HCT116 (cell line): ENCODE measurements at regions not wholly inside any gene's neighbourhood (a gene's known extent, or its start where the extent isn't known, plus 50 kb on each side); places are given as distances from the start of the nearest gene placed in this dataset.

Source experiments
- ATAC-seq: fragments of 200-7000 bp; cut with Tn5 transposase; 2 replicates; pipeline ENCODE4 v1.9.1; 2020; ENCODE audit warnings: mild to moderate bottlenecking, moderate library complexity
- BruUV-seq: library from RNA; stranded (reverse); fragments of 400-500 nt; replicated peaks from 2 replicates; lab custom pipeline; 2021; lab: Mats Ljungman, UMichigan
- CTCF ChIA-PET: fragments of 300-600 bp; sonication (Branson Sonifier 250); formaldehyde crosslinking; loops from one replicate; lab custom pipeline; 2021; ENCODE audit warnings: antibody characterized with exemption; lab: Charles Lee
- POLR2A ChIA-PET: fragments of 300-600, 350-600 bp; sonication (Branson Sonifier 250); formaldehyde crosslinking; loops from one replicate; lab custom pipeline; 2021; ENCODE audit warnings: antibody characterized with exemption; lab: Charles Lee
- RAD21 ChIA-PET, 2 experiments: fragments of 300-600 bp; sonication (Branson Sonifier 250); formaldehyde crosslinking; loops; one replicate each; lab custom pipeline; 2023; ENCODE audit warnings: low total read pairs in 2 of 2; ENCODE audit not compliant: uncharacterized antibody in 2 of 2, unreplicated experiment in 2 of 2, low non-redundant PET in 1 of 2; lab: Charles Lee
- DNase-seq: peaks from one replicate; pipeline ENCODE4 v3.0.0-alpha.2; 2010; ENCODE audit warnings: low read depth, low spot score
- H2AFZ ChIP-seq: fragments of 200-600 bp; shearing (Covaris generic), sonication (generic); 2 replicates; pipeline ENCODE4 v1.6.1; 2017; ENCODE audit warnings: low read depth, mixed run types, mixed read lengths, antibody characterized with exemption, low read length; ENCODE audit not compliant: poor library complexity, severe bottlenecking
- H3K27ac ChIP-seq: 2 replicates; pipeline ENCODE4 v1.5.1; 2012; ENCODE audit warnings: low read depth, low read length
- H3K27me3 ChIP-seq: fragments of 200-600 bp; sonication (generic); 2 replicates; pipeline ENCODE4 v1.6.1; 2016; ENCODE audit warnings: mixed run types, low read length, mixed read lengths; ENCODE audit not compliant: insufficient read depth
- H3K36me3 ChIP-seq, 2 experiments: fragments of 200-500 bp in 1 of 2; fragments of 200-600 bp in 1 of 2; sonication (Bioruptor generic) in 1 of 2; sonication (generic) in 1 of 2; 2 replicates each; pipeline versions ENCODE4 v1.5.1 to v1.6.1; 2014 to 2016; ENCODE audit warnings: low read length in 2 of 2, inconsistent platforms in 1 of 2, mixed read lengths in 1 of 2, mixed run types in 1 of 2; ENCODE audit not compliant: insufficient read depth in 2 of 2, control insufficient read depth in 1 of 2
- H3K4me1 ChIP-seq, 2 experiments: fragments of 200-600 bp in 1 of 2; sonication (generic) in 1 of 2; 2 replicates each; pipeline versions ENCODE4 v1.5.1 to v1.6.1; 2012 to 2017; ENCODE audit warnings: low read length in 2 of 2, inconsistent platforms in 1 of 2, mild to moderate bottlenecking in 1 of 2, mixed read lengths in 1 of 2, mixed run types in 1 of 2, moderate library complexity in 1 of 2; ENCODE audit not compliant: insufficient read depth in 2 of 2, control insufficient read depth in 1 of 2
- H3K4me2 ChIP-seq: fragments of 200-600 bp; sonication (generic); 2 replicates; pipeline ENCODE4 v1.6.1; 2017; ENCODE audit warnings: mixed run types, low read length, mixed read lengths
- H3K4me3 ChIP-seq, 2 experiments: fragments of 200-600 bp in 1 of 2; sonication (generic) in 1 of 2; replicated peaks in 1 of 2; 2 replicates each; pipeline ENCODE4 v1.5.1; 2011 to 2016; ENCODE audit warnings: low read length in 2 of 2, control low read depth in 1 of 2, low read depth in 1 of 2, mild to moderate bottlenecking in 1 of 2, mixed read lengths in 1 of 2, mixed run types in 1 of 2
- H3K79me2 ChIP-seq: fragments of 200-600 bp; sonication (generic); 2 replicates; pipeline ENCODE4 v1.6.1; 2017; ENCODE audit warnings: mild to moderate bottlenecking, mixed run types, low read length, moderate library complexity, mixed read lengths; ENCODE audit not compliant: insufficient read depth
- H3K9ac ChIP-seq: fragments of 200-600 bp; sonication (generic); 2 replicates; pipeline ENCODE4 v1.6.1; 2016; ENCODE audit warnings: low read length, mixed read lengths
- H3K9me2 ChIP-seq: fragments of 200-600 bp; sonication (generic), shearing (Covaris generic); 2 replicates; pipeline ENCODE4 v1.6.1; 2017; ENCODE audit warnings: mixed run types, mild to moderate bottlenecking, moderate library complexity; ENCODE audit not compliant: insufficient read depth
- H3K9me3 ChIP-seq, 2 experiments: fragments of 200-500 bp in 1 of 2; fragments of 200-600 bp in 1 of 2; sonication (Bioruptor generic) in 1 of 2; sonication (generic) in 1 of 2; 2 replicates each; pipeline ENCODE4 v1.6.1; 2014 to 2017; ENCODE audit warnings: low read length in 2 of 2, mixed read lengths in 2 of 2, inconsistent platforms in 1 of 2, low read depth in 1 of 2, mild to moderate bottlenecking in 1 of 2, mixed run types in 1 of 2, moderate library complexity in 1 of 2; ENCODE audit not compliant: control insufficient read depth in 1 of 2, insufficient read depth in 1 of 2
- H4K20me1 ChIP-seq: fragments of 200-600 bp; sonication (generic), shearing (Covaris generic); 2 replicates; pipeline ENCODE4 v1.6.1; 2017; ENCODE audit warnings: mixed run types, mild to moderate bottlenecking, moderate library complexity; ENCODE audit not compliant: insufficient read depth
- CBX3 ChIP-seq: IDR thresholded peaks from 2 replicates; pipeline ENCODE4 v1.6.1; 2012; ENCODE audit warnings: low read depth
- CEBPB ChIP-seq: IDR thresholded peaks from 2 replicates; pipeline ENCODE4 v1.6.1; 2012; ENCODE audit warnings: low read depth
- ELF1 ChIP-seq: IDR thresholded peaks from 2 replicates; pipeline ENCODE4 v1.6.1; 2012; ENCODE audit warnings: low read depth, borderline replicate concordance
- EZH2 ChIP-seq: fragments of 200-600 bp; sonication (generic); IDR thresholded peaks from 2 replicates; pipeline ENCODE4 v1.6.1; 2017; ENCODE audit warnings: antibody characterized with exemption, mixed run types
- FOSL1 ChIP-seq: IDR thresholded peaks from 2 replicates; pipeline ENCODE4 v1.6.1; 2012; ENCODE audit warnings: low read depth
- JUND ChIP-seq: IDR thresholded peaks from 2 replicates; pipeline ENCODE4 v1.6.1; 2012
- POLR2AphosphoS5 ChIP-seq: IDR thresholded peaks from 2 replicates; pipeline ENCODE4 v1.6.1; 2011; ENCODE audit warnings: mild to moderate bottlenecking, low read depth, low read length, moderate library complexity
- RAD21 ChIP-seq: IDR thresholded peaks from 2 replicates; pipeline ENCODE4 v1.6.1; 2012; ENCODE audit warnings: low read depth, mild to moderate bottlenecking
- SIN3A ChIP-seq: IDR thresholded peaks from 2 replicates; pipeline ENCODE4 v1.6.1; 2012; ENCODE audit warnings: low read depth
- TCF7L2 ChIP-seq: IDR thresholded peaks from 2 replicates; pipeline ENCODE4 v1.7.0; 2011; ENCODE audit warnings: borderline replicate concordance, inconsistent platforms; ENCODE audit not compliant: insufficient read depth, insufficient read length; ENCODE audit errors: extremely low read depth
- YY1 ChIP-seq: IDR thresholded peaks from 2 replicates; pipeline ENCODE4 v1.6.1; 2011; ENCODE audit warnings: low read length, low read depth, moderate library complexity, mild to moderate bottlenecking; ENCODE audit not compliant: insufficient replicate concordance; ENCODE audit errors: extremely low read depth
- ZFX ChIP-seq: fragments of 450-650 bp; IDR thresholded peaks from 2 replicates; pipeline ENCODE4 v1.6.1; 2017
- intact Hi-C: fragments of 100-400 bp; cut with micrococcal nuclease; formaldehyde crosslinking; loops from 2 replicates; pipeline ENCODE4 v1.10.0; 2022
- TF ChIP-seq, protein P1 (sequence below): IDR thresholded peaks from 2 replicates; pipeline ENCODE4 v1.6.1; 2011; ENCODE audit warnings: mild to moderate bottlenecking, low read length, moderate library complexity; ENCODE audit not compliant: insufficient replicate concordance; ENCODE audit errors: extremely low read depth
- TF ChIP-seq, protein P2 (sequence below): IDR thresholded peaks from 2 replicates; pipeline ENCODE4 v1.6.1; 2012; ENCODE audit warnings: low read depth
- TF ChIP-seq, protein P3 (sequence below): IDR thresholded peaks from 2 replicates; pipeline ENCODE4 v1.6.1; 2012

DNA sequence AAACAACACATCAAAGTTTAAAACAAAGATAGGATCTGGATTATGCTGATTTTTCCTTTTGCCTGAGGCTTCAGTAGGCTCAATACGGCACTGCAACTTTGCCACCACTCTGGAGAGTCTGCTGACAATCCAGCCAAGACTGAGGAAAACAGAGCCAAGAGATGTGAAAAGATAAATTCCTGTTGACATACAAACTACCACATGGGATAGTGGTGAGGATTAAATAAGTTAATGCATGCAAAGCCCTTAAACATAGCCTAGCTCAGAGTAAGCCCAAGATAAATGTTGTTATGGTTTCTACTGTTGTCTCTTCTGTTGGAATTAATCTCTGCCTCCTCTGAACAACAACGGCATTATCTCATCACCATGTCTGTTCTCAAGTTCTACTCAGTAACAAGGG lies 245.9 kb upstream of the LMCD1 start:
- intact Hi-C loops = no loop called here
- no peak overlapping the region for H3K9ac ChIP-seq
- H2AFZ ChIP-seq = no peak overlapping the region
- POLR2A ChIA-PET = no interaction called here
- no peak overlapping the region for H3K4me2 ChIP-seq
- H3K9me3 ChIP-seq = no peaks in the 10 kb centered on the region
- H3K4me3 ChIP-seq = no peak overlapping the region
- TF ChIP-seq SIN3A (no peak), EZH2 (no peak), RAD21 (no peak), POLR2AphosphoS5 (no peak), JUND (no peak), TCF7L2 (no peak), CEBPB (no peak), FOSL1 (no peak), YY1 (no peak), CBX3 (no peak), ZFX (no peak), ELF1 (no peak)
- TF ChIP-seq, protein P1, sequence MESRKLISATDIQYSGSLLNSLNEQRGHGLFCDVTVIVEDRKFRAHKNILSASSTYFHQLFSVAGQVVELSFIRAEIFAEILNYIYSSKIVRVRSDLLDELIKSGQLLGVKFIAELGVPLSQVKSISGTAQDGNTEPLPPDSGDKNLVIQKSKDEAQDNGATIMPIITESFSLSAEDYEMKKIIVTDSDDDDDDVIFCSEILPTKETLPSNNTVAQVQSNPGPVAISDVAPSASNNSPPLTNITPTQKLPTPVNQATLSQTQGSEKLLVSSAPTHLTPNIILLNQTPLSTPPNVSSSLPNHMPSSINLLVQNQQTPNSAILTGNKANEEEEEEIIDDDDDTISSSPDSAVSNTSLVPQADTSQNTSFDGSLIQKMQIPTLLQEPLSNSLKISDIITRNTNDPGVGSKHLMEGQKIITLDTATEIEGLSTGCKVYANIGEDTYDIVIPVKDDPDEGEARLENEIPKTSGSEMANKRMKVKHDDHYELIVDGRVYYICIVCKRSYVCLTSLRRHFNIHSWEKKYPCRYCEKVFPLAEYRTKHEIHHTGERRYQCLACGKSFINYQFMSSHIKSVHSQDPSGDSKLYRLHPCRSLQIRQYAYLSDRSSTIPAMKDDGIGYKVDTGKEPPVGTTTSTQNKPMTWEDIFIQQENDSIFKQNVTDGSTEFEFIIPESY = no peak
- TF ChIP-seq, protein P2, sequence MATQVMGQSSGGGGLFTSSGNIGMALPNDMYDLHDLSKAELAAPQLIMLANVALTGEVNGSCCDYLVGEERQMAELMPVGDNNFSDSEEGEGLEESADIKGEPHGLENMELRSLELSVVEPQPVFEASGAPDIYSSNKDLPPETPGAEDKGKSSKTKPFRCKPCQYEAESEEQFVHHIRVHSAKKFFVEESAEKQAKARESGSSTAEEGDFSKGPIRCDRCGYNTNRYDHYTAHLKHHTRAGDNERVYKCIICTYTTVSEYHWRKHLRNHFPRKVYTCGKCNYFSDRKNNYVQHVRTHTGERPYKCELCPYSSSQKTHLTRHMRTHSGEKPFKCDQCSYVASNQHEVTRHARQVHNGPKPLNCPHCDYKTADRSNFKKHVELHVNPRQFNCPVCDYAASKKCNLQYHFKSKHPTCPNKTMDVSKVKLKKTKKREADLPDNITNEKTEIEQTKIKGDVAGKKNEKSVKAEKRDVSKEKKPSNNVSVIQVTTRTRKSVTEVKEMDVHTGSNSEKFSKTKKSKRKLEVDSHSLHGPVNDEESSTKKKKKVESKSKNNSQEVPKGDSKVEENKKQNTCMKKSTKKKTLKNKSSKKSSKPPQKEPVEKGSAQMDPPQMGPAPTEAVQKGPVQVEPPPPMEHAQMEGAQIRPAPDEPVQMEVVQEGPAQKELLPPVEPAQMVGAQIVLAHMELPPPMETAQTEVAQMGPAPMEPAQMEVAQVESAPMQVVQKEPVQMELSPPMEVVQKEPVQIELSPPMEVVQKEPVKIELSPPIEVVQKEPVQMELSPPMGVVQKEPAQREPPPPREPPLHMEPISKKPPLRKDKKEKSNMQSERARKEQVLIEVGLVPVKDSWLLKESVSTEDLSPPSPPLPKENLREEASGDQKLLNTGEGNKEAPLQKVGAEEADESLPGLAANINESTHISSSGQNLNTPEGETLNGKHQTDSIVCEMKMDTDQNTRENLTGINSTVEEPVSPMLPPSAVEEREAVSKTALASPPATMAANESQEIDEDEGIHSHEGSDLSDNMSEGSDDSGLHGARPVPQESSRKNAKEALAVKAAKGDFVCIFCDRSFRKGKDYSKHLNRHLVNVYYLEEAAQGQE = no peak
- TF ChIP-seq, protein P3, sequence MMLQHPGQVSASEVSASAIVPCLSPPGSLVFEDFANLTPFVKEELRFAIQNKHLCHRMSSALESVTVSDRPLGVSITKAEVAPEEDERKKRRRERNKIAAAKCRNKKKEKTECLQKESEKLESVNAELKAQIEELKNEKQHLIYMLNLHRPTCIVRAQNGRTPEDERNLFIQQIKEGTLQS = no peak
- TF ChIP-seq, all 23 proteins: peak for 0
- Histone ChIP-seq H3K4me1 (no peaks in the 10 kb centered on the region), H4K20me1 (no peaks in the 10 kb centered on the region), H3K27ac (no peak overlapping the region), H3K27me3 (no peaks in the 10 kb centered on the region), H3K79me2 (no peaks in the 10 kb centered on the region), H3K36me3 (no peaks in the 10 kb centered on the region), H3K9me2 (no peaks in the 10 kb centered on the region)
- ChIA-PET CTCF (no interaction called here), RAD21 (no interaction called here)
- DNase-seq = no peak
- no peak for ATAC-seq
- no TSS peak for BruUV-seq
